ENCODE measurements at regions not wholly inside any gene's neighbourhood (a gene's known extent, or its start where the extent isn't known, plus 50 kb on each side); places are given as distances from the start of the nearest gene placed in this dataset.

- TF ChIP-seq SIN3A (IDR thresholded peaks at IDR 0.05; ENCODE audit: borderline replicate concordance, insufficient read depth, low read length) (no peak), REST (IDR thresholded peaks at IDR 0.05; ENCODE audit: insufficient read depth in 1 of 2, low read depth in 2 of 2, low read length in 2 of 2) (no peak), TAF1 (IDR thresholded peaks at IDR 0.05; ENCODE audit: borderline replicate concordance, insufficient read depth, low read length) (no peak), FOXP2 (optimal IDR thresholded peaks at IDR 0.05; ENCODE audit: borderline replicate concordance, extremely low read depth, extremely low read length, insufficient read depth) (no peak), POLR2AphosphoS5 (IDR thresholded peaks at IDR 0.05; ENCODE audit: low read depth, low read length) (no peak)
These were observed 379.4 kb downstream of the SPATA31D1 start for GRCh38 chr9:82367929-82368328.

- TF ChIP-seq TAF1 (IDR thresholded peaks at IDR 0.05; ENCODE audit: borderline replicate concordance, insufficient read depth, low read length) (no peak), REST (IDR thresholded peaks at IDR 0.05; ENCODE audit: insufficient read depth in 1 of 2, low read depth in 2 of 2, low read length in 2 of 2) (no peak), SIN3A (IDR thresholded peaks at IDR 0.05; ENCODE audit: borderline replicate concordance, insufficient read depth, low read length) (no peak), POLR2AphosphoS5 (IDR thresholded peaks at IDR 0.05; ENCODE audit: low read depth, low read length) (no peak), FOXP2 (optimal IDR thresholded peaks at IDR 0.05; ENCODE audit: borderline replicate concordance, extremely low read depth, extremely low read length, insufficient read depth) (no peak)
These were observed 380.8 kb downstream of the SPATA31D1 start for GRCh38 chr9:82369251-82369945.

- TF ChIP-seq TAF1 (IDR thresholded peaks at IDR 0.05; ENCODE audit: borderline replicate concordance, insufficient read depth, low read length) (no peak), REST (IDR thresholded peaks at IDR 0.05; ENCODE audit: insufficient read depth in 1 of 2, low read depth in 2 of 2, low read length in 2 of 2) (no peak), SIN3A (IDR thresholded peaks at IDR 0.05; ENCODE audit: borderline replicate concordance, insufficient read depth, low read length) (no peak), FOXP2 (optimal IDR thresholded peaks at IDR 0.05; ENCODE audit: borderline replicate concordance, extremely low read depth, extremely low read length, insufficient read depth) (no peak), POLR2AphosphoS5 (IDR thresholded peaks at IDR 0.05; ENCODE audit: low read depth, low read length) (no peak)
These were observed 386.5 kb downstream of the SPATA31D1 start for GRCh38 chr9:82375041-82375440.

- no peak for TF ChIP-seq REST (IDR thresholded peaks at IDR 0.05; ENCODE audit: insufficient read depth in 1 of 2, low read depth in 2 of 2, low read length in 2 of 2)
- no peak for TF ChIP-seq POLR2AphosphoS5 (IDR thresholded peaks at IDR 0.05; ENCODE audit: low read depth, low read length)
- no peak for TF ChIP-seq FOXP2 (optimal IDR thresholded peaks at IDR 0.05; ENCODE audit: borderline replicate concordance, extremely low read depth, extremely low read length, insufficient read depth)
- no peak for TF ChIP-seq SIN3A (IDR thresholded peaks at IDR 0.05; ENCODE audit: borderline replicate concordance, insufficient read depth, low read length)
- TF ChIP-seq TAF1 (IDR thresholded peaks at IDR 0.05; ENCODE audit: borderline replicate concordance, insufficient read depth, low read length), result no peak
These were observed 388.2 kb downstream of the SPATA31D1 start for GRCh38 chr9:82376677-82377232.

Data from PFSK-1 (cell line).